IMR-90 (cell line): ENCODE measurements at regions not wholly inside any gene's neighbourhood (a gene's known extent, or its start where the extent isn't known, plus 50 kb on each side); places are given as distances from the start of the nearest gene placed in this dataset.

Experiments
- ATAC-seq: fragments of 200-7000 bp; cut with Tn5 transposase; 2 replicates; pipeline ENCODE4 v1.9.1; 2020; ENCODE audit warnings: low read depth, mild to moderate bottlenecking, moderate library complexity
- BruUV-seq: library from RNA; stranded (reverse); fragments of 400-500 nt; replicated peaks from 2 replicates; lab custom pipeline; 2021; lab: Mats Ljungman, UMichigan
- CTCF ChIA-PET: fragments of 300-600 bp; formaldehyde crosslinking; extraction: SDS; loops from one replicate; lab custom pipeline; 2021; ENCODE audit warnings: antibody characterized with exemption; lab: Yijun Ruan, JAX
- POLR2A ChIA-PET: fragments of 300-600 bp; sonication (Branson Sonifier 250); formaldehyde crosslinking; loops from one replicate; lab custom pipeline; 2022; ENCODE audit warnings: antibody characterized with exemption; ENCODE audit not compliant: unreplicated experiment; lab: Charles Lee
- DNase-seq: peaks from one replicate; pipeline ENCODE4 v3.0.0; 2013
- H2AFZ ChIP-seq: replicated peaks from 2 replicates; pipeline ENCODE3; 2013; ENCODE audit warnings: low read length, mild to moderate bottlenecking; ENCODE audit not compliant: poor library complexity
- H2AK5ac ChIP-seq: 2 replicates; pipeline ENCODE4 v1.6.1; 2013; ENCODE audit warnings: low read depth, low read length, inconsistent platforms
- H2AK9ac ChIP-seq: replicated peaks from 2 replicates; pipeline ENCODE3; 2013; ENCODE audit warnings: mild to moderate bottlenecking, low read depth, low read length, moderate library complexity; ENCODE audit not compliant: poor library complexity
- H2BK120ac ChIP-seq: 2 replicates; pipeline ENCODE4 v1.6.1; 2013; ENCODE audit warnings: low read depth, low read length, inconsistent platforms
- H2BK15ac ChIP-seq: 3 replicates; pipeline ENCODE4 v1.6.1; 2013; ENCODE audit warnings: low read depth, low read length, inconsistent platforms
- H2BK20ac ChIP-seq: 2 replicates; pipeline ENCODE4 v1.6.1; 2013; ENCODE audit warnings: low read depth, mild to moderate bottlenecking, inconsistent platforms, low read length, moderate library complexity
- H2BK5ac ChIP-seq: 2 replicates; pipeline ENCODE4 v1.6.1; 2013; ENCODE audit warnings: mild to moderate bottlenecking, low read depth, low read length, inconsistent platforms; ENCODE audit not compliant: poor library complexity, severe bottlenecking
- H3K14ac ChIP-seq: replicated peaks from 2 replicates; pipeline ENCODE4 v1.6.1; 2013; ENCODE audit warnings: low read depth, low read length, inconsistent platforms
- H3K18ac ChIP-seq: 2 replicates; pipeline ENCODE4 v1.6.1; 2013; ENCODE audit warnings: low read depth, low read length, control low read depth
- H3K23ac ChIP-seq: 2 replicates; pipeline ENCODE4 v1.6.1; 2013; ENCODE audit warnings: low read depth, low read length, inconsistent platforms
- H3K27ac ChIP-seq: 2 replicates; pipeline ENCODE4 v1.5.1; 2013; ENCODE audit warnings: mild to moderate bottlenecking, control low read depth, low read length; ENCODE audit not compliant: insufficient read depth
- H3K27me3 ChIP-seq: 2 replicates; pipeline ENCODE4 v1.6.1; 2013; ENCODE audit warnings: low read length; ENCODE audit not compliant: control insufficient read depth, insufficient read depth
- H3K36me3 ChIP-seq: 2 replicates; pipeline ENCODE4 v1.6.1; 2013; ENCODE audit warnings: low read length, mixed read lengths; ENCODE audit not compliant: control insufficient read depth, insufficient read depth
- H3K4ac ChIP-seq: 2 replicates; pipeline ENCODE4 v1.6.1; 2013; ENCODE audit warnings: low read depth, low read length, inconsistent platforms
- H3K4me1 ChIP-seq: 2 replicates; pipeline ENCODE4 v1.6.1; 2013; ENCODE audit warnings: low read length, mixed read lengths; ENCODE audit not compliant: control insufficient read depth, insufficient read depth
- H3K4me2 ChIP-seq: 2 replicates; pipeline ENCODE4 v1.6.1; 2013; ENCODE audit warnings: low read depth, mild to moderate bottlenecking, control low read depth, low read length, moderate library complexity
- H3K4me3 ChIP-seq: 2 replicates; pipeline ENCODE4 v1.5.1; 2013; ENCODE audit warnings: low read depth, mild to moderate bottlenecking, control low read depth, low read length, moderate library complexity; ENCODE audit not compliant: insufficient read depth
- H3K56ac ChIP-seq: 2 replicates; pipeline ENCODE4 v1.6.1; 2013; ENCODE audit warnings: low read length, inconsistent platforms; ENCODE audit not compliant: insufficient read depth; ENCODE audit errors: extremely low read depth
- H3K79me1 ChIP-seq, 2 experiments: 2 replicates each; pipeline ENCODE4 v1.6.1; 2013; ENCODE audit warnings: low read length in 2 of 2, inconsistent platforms in 1 of 2, low read depth in 1 of 2
- H3K9ac ChIP-seq: 2 replicates; pipeline ENCODE4 v1.6.1; 2013; ENCODE audit warnings: low read depth, low read length, control low read depth
- H3K9me1 ChIP-seq: 2 replicates; pipeline ENCODE4 v1.6.1; 2013; ENCODE audit warnings: low read length, inconsistent platforms; ENCODE audit not compliant: insufficient read depth
- H3K9me3 ChIP-seq: 2 replicates; pipeline ENCODE4 v1.6.1; 2013; ENCODE audit warnings: low read length; ENCODE audit not compliant: control insufficient read depth, insufficient read depth
- H4K20me1 ChIP-seq: 2 replicates; pipeline ENCODE4 v1.6.1; 2013; ENCODE audit warnings: low read length, inconsistent platforms; ENCODE audit not compliant: insufficient read depth
- H4K5ac ChIP-seq: 2 replicates; pipeline ENCODE4 v1.6.1; 2013; ENCODE audit warnings: mild to moderate bottlenecking, low read depth, low read length, control low read depth
- H4K8ac ChIP-seq, 2 experiments: 2 replicates each; pipeline ENCODE4 v1.6.1; 2013; ENCODE audit warnings: low read depth in 2 of 2, low read length in 2 of 2, control low read depth in 1 of 2, inconsistent platforms in 1 of 2
- H4K91ac ChIP-seq: 2 replicates; pipeline ENCODE4 v1.6.1; 2013; ENCODE audit warnings: low read depth, low read length, inconsistent platforms; ENCODE audit not compliant: insufficient read depth
- BHLHE40 ChIP-seq: fragments of 150-350 bp; IDR thresholded peaks from 2 replicates; pipeline ENCODE4 v1.6.1; 2016; ENCODE audit warnings: mild to moderate bottlenecking, low read depth, low read length
- CEBPB ChIP-seq: IDR thresholded peaks from 2 replicates; pipeline ENCODE4 v1.6.1; 2012; ENCODE audit warnings: low read depth, low read length, improper control_type of control experiment
- CHD1 ChIP-seq: IDR thresholded peaks from 2 replicates; pipeline ENCODE4 v1.6.1; 2012; ENCODE audit warnings: low read depth, low read length, improper control_type of control experiment
- CTCF ChIP-seq: conservative IDR thresholded peaks from 2 replicates; pipeline ENCODE4 v1.5.1; 2012; ENCODE audit warnings: mild to moderate bottlenecking, low read depth, low read length, improper control_type of control experiment
- ELK1 ChIP-seq: fragments of 150-350 bp; IDR thresholded peaks from 2 replicates; pipeline ENCODE4 v1.6.1; 2016; ENCODE audit warnings: low read depth, mild to moderate bottlenecking, low read length, moderate library complexity, borderline replicate concordance
- FOS ChIP-seq: fragments of 150-350 bp; IDR thresholded peaks from 2 replicates; pipeline ENCODE4 v1.6.1; 2016; ENCODE audit warnings: low read depth, low read length
- MAFK ChIP-seq: IDR thresholded peaks from 2 replicates; pipeline ENCODE4 v1.6.1; 2012; ENCODE audit warnings: low read depth, low read length, improper control_type of control experiment
- MAZ ChIP-seq: IDR thresholded peaks from 2 replicates; pipeline ENCODE4 v1.6.1; 2012; ENCODE audit warnings: low read depth, mild to moderate bottlenecking, low read length, improper control_type of control experiment, moderate library complexity, borderline replicate concordance
- MXI1 ChIP-seq: IDR thresholded peaks from 2 replicates; pipeline ENCODE4 v1.6.1; 2012; ENCODE audit warnings: low read depth, mild to moderate bottlenecking, low read length, moderate library complexity, borderline replicate concordance
- NFE2L2 ChIP-seq: fragments of 150-350 bp; IDR thresholded peaks from 2 replicates; pipeline ENCODE4 v1.6.1; 2016; ENCODE audit warnings: low read depth, mild to moderate bottlenecking, low read length
- POLR2A ChIP-seq: IDR thresholded peaks from 2 replicates; pipeline ENCODE4 v1.6.1; 2012; ENCODE audit warnings: mild to moderate bottlenecking, low read depth, low read length
- RAD21 ChIP-seq: IDR thresholded peaks from 2 replicates; pipeline ENCODE4 v1.6.1; 2012; ENCODE audit warnings: low read length, improper control_type of control experiment
- RCOR1 ChIP-seq: IDR thresholded peaks from 2 replicates; pipeline ENCODE4 v1.6.1; 2012; ENCODE audit warnings: mild to moderate bottlenecking, low read length, improper control_type of control experiment; ENCODE audit not compliant: insufficient replicate concordance
- RFX5 ChIP-seq: IDR thresholded peaks from 2 replicates; pipeline ENCODE4 v1.8.0; 2012; ENCODE audit warnings: low read depth, mild to moderate bottlenecking, low read length, moderate library complexity
- SMC3 ChIP-seq: fragments of 150-350 bp; IDR thresholded peaks from 2 replicates; pipeline ENCODE4 v1.6.1; 2016; ENCODE audit warnings: low read depth, mild to moderate bottlenecking, antibody characterized with exemption, low read length, moderate library complexity
- USF2 ChIP-seq: fragments of 150-350 bp; IDR thresholded peaks from 2 replicates; pipeline ENCODE4 v1.6.1; 2017; ENCODE audit warnings: mild to moderate bottlenecking, antibody characterized with exemption, low read length, low read depth
- WGBS, 2 experiments: methylation state at CpG; one replicate each; pipeline versions ENCODE4 v1.1.5 to v1.1.7; 2013; ENCODE audit warnings: missing lambda C conversion rate in 2 of 2; ENCODE audit not compliant: insufficient read length in 1 of 2; ENCODE audit errors: extremely low coverage in 2 of 2; 5-methylcytosine and 5-hydroxymethylcytosine counted together
- dilution Hi-C: fragments of 300-500 bp; cut with HindIII; formaldehyde crosslinking; loops from one replicate; pipeline ENCODE4 v1.14.3; 2018; ENCODE audit warnings: low sequenced_read_pairs; ENCODE audit not compliant: unreplicated experiment
- in situ Hi-C: fragments of 300-500 bp; cut with MboI; formaldehyde crosslinking; loops from 3 replicates; pipeline ENCODE4 v1.14.3; 2019; ENCODE audit warnings: low sequenced_read_pairs, inconsistent platforms, mixed read lengths
- intact Hi-C: fragments of 100-400 bp; cut with micrococcal nuclease; formaldehyde crosslinking; loops from 2 replicates; pipeline ENCODE4 v1.10.0; 2022

- POLR2A ChIA-PET: no interaction called here
- Histone ChIP-seq H3K79me1 (no peaks in the 10 kb centered on the region), H2BK20ac (no peak overlapping the region), H3K4ac (no peak overlapping the region), H4K8ac (no peak overlapping the region), H2BK15ac (no peak overlapping the region), H4K91ac (no peak overlapping the region), H3K9ac (no peak overlapping the region), H3K23ac (no peak overlapping the region), H3K9me3 (peaks cover 2% of the 10 kb centered on the region; the same call in 1 of the 2 replicates), H3K27me3 (peaks cover 15% of the 10 kb centered on the region), H3K14ac (no peak overlapping the region), H2BK120ac (no peak overlapping the region), H4K20me1 (no peaks in the 10 kb centered on the region), H3K4me1 (no peaks in the 10 kb centered on the region), H2AK9ac (no peak overlapping the region), H3K27ac (no peak overlapping the region), H3K18ac (no peak overlapping the region), H3K4me3 (no peak overlapping the region), H2AFZ (no peak overlapping the region), H3K4me2 (no peak overlapping the region), H2BK5ac (no peak overlapping the region), H2AK5ac (no peak overlapping the region), H3K36me3 (no peaks in the 10 kb centered on the region), H4K5ac (no peak overlapping the region), H3K56ac (no peak overlapping the region), H3K9me1 (no peaks in the 10 kb centered on the region)
- BruUV-seq: no TSS peak
- intact Hi-C loops (no loop called here), dilution Hi-C loops (no loop called here), in situ Hi-C loops (no loop called here)
- no peak for DNase-seq
- CTCF ChIA-PET: no interaction called here
- TF ChIP-seq RFX5 (no peak), MAZ (no peak), CHD1 (no peak), MAFK (no peak), MXI1 (no peak), SMC3 (no peak), ELK1 (no peak), USF2 (no peak), BHLHE40 (no peak), POLR2A (no peak), CEBPB (no peak), RCOR1 (no peak), CTCF (no peak), RAD21 (no peak), NFE2L2 (no peak), FOS (no peak)
- no peak for ATAC-seq
- WGBS, 2 experiments: no CpG with 5 or more reads among the region's 1 CpG
Measured at GRCh38 chr2:238668426-238668825, 179.5 kb upstream of the TWIST2 start.
